ENCODE measurements at regions not wholly inside any gene's neighbourhood (a gene's known extent, or its start where the extent isn't known, plus 50 kb on each side); places are given as distances from the start of the nearest gene placed in this dataset.

DNA sequence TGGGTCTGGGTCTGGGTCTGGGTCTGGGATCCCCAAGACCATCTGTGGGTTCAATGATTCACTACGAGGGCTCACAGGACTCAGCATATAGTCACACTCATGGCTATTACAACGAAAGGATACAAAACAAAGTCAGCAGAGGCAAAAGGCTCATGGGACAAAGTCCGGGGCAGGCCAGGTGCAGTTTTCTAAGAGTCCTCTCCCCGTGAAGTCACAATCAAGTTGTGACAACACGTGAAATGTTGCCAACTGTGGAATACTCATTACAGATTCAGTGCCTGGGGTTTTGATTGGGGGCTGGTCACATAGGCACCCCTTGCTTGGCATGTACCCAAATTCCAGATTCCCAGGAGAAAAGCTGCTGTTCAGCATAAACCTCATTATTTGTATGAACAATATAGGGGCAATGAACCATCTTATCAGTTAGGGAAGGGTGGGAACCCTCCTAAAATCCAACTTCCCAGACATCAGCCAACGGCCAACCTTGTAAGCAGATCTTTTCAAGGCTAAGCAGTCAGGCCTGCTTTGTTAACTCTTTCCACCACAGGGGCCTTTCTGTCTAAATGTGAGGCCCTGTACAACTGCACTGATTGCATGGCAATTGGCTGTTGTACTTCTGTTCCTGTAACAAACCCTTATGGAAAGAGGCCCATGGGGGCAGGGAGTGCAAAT is 58.2 kb upstream of the DIPK2B start:
- no peak for DNase-seq
